22Rv1 (cell line): ENCODE measurements at regions not wholly inside any gene's neighbourhood (a gene's known extent, or its start where the extent isn't known, plus 50 kb on each side); places are given as distances from the start of the nearest gene placed in this dataset.

ENCODE experiments used
- CTCF ChIP-seq: fragments of 450-650 bp; IDR thresholded peaks from 2 replicates; pipeline ENCODE4 v1.5.1; 2017; ENCODE audit warnings: mild to moderate bottlenecking
- ZFX ChIP-seq: fragments of 450-650 bp; IDR thresholded peaks from 2 replicates; pipeline ENCODE4 v1.6.1; 2017; ENCODE audit warnings: antibody characterized with exemption, borderline replicate concordance

GRCh38 chr18:22550366-22550765 lies 132.7 kb upstream of the CTAGE1 start:
- TF ChIP-seq CTCF (no peak), ZFX (no peak)
